HFF-Myc (cell line): ENCODE measurements at regions not wholly inside any gene's neighbourhood (a gene's known extent, or its start where the extent isn't known, plus 50 kb on each side); places are given as distances from the start of the nearest gene placed in this dataset.

Experiments
- DNase-seq: peaks from one replicate; pipeline ENCODE4 v3.0.0-alpha.2; 2011; ENCODE audit warnings: low read depth; ENCODE audit errors: extremely low read depth
- H3K4me3 ChIP-seq: replicated peaks from 2 replicates; pipeline ENCODE4 v1.5.1; 2011; ENCODE audit warnings: low read depth, mild to moderate bottlenecking, control low read depth, low read length
- TF ChIP-seq, protein P1 (sequence below): IDR thresholded peaks from 2 replicates; pipeline ENCODE4 v1.5.1; 2012; ENCODE audit warnings: mild to moderate bottlenecking, low read depth, low read length, control low read depth; ENCODE audit errors: missing control alignments

GRCh38 chr2:223262946-223263345, 211.0 kb downstream of the KCNE4 start:
- DNase-seq, result no peak
- TF ChIP-seq, protein P1, sequence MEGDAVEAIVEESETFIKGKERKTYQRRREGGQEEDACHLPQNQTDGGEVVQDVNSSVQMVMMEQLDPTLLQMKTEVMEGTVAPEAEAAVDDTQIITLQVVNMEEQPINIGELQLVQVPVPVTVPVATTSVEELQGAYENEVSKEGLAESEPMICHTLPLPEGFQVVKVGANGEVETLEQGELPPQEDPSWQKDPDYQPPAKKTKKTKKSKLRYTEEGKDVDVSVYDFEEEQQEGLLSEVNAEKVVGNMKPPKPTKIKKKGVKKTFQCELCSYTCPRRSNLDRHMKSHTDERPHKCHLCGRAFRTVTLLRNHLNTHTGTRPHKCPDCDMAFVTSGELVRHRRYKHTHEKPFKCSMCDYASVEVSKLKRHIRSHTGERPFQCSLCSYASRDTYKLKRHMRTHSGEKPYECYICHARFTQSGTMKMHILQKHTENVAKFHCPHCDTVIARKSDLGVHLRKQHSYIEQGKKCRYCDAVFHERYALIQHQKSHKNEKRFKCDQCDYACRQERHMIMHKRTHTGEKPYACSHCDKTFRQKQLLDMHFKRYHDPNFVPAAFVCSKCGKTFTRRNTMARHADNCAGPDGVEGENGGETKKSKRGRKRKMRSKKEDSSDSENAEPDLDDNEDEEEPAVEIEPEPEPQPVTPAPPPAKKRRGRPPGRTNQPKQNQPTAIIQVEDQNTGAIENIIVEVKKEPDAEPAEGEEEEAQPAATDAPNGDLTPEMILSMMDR, result no peak
- H3K4me3 ChIP-seq, result no peak overlapping the region

DNA sequence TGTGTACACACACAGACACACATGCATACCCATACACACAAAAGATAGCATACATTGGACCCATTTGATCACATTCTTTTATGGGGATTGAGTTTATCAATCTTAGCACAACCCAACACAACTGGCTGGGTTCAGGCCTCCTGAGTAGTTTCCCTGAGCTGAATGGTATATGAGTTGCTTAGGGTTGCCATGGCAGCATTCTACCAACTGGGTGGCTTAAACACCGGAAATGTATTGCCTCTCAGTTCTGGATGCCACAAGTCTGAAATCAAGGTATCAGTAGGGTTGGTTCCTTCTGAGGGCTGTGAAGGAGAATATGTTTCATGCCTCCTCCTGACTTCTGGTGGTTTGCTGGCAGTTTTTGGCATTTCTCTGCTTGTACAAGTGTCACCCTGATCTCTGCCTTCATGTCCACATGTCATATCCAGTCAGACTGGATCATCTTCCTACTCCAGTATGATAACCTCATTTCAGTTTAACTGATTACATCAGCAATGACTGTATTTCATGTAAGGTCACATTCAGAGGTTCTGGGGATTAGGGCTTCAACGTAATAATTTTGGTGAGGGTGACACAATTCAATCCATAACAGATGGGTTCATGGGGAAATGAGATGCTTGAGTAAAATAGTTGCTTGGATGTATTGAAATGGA, 212.7 kb downstream of the KCNE4 start:
- no peak for DNase-seq
- TF ChIP-seq, protein P1, result no peak
- no peak overlapping the region for H3K4me3 ChIP-seq

DNA sequence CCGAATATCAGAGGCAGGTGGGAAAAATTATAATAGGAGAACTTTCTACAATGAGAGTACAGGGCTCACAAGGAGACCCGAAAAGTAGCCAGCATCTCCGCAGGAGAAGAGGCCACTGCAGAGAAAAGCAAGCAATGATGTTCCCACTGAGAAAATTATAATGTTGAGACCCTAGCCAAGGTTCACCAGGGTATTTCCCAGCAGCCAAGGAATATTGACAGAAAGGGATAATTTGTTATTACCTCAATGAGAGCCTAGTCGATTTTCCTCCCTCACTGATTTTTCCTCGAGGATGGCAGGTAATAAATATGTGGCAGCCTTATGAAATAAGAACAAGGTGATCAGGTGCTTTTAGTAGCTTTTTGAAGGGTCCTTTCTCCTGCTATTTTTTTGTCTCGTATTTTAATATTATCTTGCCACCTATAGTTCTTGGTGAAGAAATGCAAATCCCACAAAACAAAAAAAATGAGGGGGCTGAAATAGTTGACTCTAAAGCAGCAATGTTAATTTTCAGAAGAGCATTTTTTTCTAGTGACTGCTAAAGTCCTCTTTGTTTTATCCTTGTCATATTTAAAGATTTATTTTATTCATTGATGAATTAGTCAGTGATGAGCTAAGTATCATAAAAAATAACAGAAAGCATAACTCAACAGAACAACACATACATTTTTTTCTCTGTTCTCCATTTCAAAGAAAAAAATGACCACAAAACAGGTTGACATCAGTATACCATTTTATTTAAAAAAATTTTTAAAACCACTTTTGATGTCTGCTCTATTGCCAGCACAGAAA, 215.4 kb downstream of the KCNE4 start:
- DNase-seq, result no peak
- TF ChIP-seq, protein P1, result no peak
- H3K4me3 ChIP-seq, result no peak overlapping the region

DNA sequence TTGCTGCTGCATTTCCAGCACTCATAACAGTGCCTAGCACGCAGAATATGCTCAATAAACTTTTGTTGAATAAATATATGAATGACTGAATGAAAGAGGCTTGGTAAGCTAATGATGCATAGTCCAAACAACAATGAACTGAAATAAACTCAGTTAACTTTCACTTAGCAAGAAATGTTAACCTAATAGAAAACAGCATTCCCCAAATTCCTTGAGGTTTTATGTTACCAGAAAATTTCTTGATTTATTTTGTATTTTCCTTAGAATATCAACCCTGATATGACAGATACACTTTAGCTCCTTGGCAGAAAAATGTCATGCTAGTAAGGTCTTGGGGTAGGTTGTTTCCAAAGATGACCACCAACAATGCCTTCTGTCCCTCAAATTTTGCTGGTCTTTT, 217.4 kb downstream of the KCNE4 start:
- TF ChIP-seq, protein P1, result no peak
- H3K4me3 ChIP-seq, result no peak overlapping the region
- DNase-seq, result no peak

DNA sequence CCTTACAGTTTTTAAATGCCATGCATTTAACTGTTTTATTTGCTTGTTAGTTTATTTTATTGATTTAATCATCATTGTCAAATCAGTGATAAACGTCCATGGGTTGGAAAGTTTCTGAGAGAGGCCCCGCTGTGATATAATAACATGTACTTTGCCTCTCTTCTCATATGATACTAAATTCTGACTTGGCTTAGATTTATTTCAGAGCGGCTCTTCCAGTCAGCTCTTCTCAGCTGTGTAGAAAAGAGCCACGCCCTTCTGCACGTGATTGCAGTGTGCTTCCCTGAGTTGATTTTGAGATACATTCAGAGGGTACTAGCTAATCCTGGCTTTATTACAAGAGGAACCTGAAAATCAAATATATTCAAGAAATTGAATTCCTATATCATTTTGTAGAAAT, 218.6 kb downstream of the KCNE4 start:
- no peak overlapping the region for H3K4me3 ChIP-seq
- no peak for DNase-seq
- TF ChIP-seq, protein P1, result no peak

DNA sequence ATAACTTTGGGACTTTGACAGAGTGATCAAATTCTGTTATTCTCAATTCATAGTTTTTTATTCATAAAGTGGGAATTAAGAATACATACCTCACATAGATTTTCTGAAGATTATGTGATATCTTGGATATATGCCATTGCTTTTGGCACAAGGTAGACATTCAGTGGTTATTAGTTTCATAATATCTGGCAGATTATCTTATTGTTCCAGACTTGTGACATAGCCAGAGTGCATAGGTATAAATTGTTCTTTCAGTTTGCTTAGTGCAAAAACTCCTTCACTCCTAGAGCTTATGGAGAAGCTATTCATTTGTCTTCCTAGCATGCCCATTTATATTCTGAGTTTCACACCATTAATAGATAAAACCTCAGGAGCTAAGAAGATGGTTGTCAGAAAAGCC, 222.0 kb downstream of the KCNE4 start:
- no peak for DNase-seq
- TF ChIP-seq, protein P1, result no peak
- H3K4me3 ChIP-seq, result no peak overlapping the region
